ENCODE measurements at regions not wholly inside any gene's neighbourhood (a gene's known extent, or its start where the extent isn't known, plus 50 kb on each side); places are given as distances from the start of the nearest gene placed in this dataset.

- Histone ChIP-seq H3K9ac (ENCODE audit: low read length) (no peak overlapping the region), H3K27me3 (ENCODE audit: control insufficient read depth, insufficient read depth, low read length) (peaks cover 52% of the 10 kb centered on the region), H3K27ac (ENCODE audit: low read length) (no peak overlapping the region), H3K4me1 (ENCODE audit: control insufficient read depth, low read depth, low read length) (peaks cover 9% of the 10 kb centered on the region), H3K4me3 (ENCODE audit: low read length) (no peak overlapping the region), H3K9me3 (ENCODE audit: control insufficient read depth, low read depth, low read length) (no peaks in the 10 kb centered on the region), H3K36me3 (ENCODE audit: control insufficient read depth, low read depth, low read length) (no peaks in the 10 kb centered on the region)
Measured at GRCh38 chr18:5632041-5632440, 88.2 kb upstream of the EPB41L3 start.

GRCh38 chr18:5630900-5631413 lies 87.2 kb upstream of the EPB41L3 start:
- Histone ChIP-seq H3K36me3 (ENCODE audit: control insufficient read depth, low read depth, low read length) (no peaks in the 10 kb centered on the region), H3K4me1 (ENCODE audit: control insufficient read depth, low read depth, low read length) (peaks cover 10% of the 10 kb centered on the region), H3K27me3 (ENCODE audit: control insufficient read depth, insufficient read depth, low read length) (peaks cover 63% of the 10 kb centered on the region), H3K4me3 (ENCODE audit: low read length) (peak overlapping the region; percentile 31), H3K9ac (ENCODE audit: low read length) (no peak overlapping the region), H3K9me3 (ENCODE audit: control insufficient read depth, low read depth, low read length) (no peaks in the 10 kb centered on the region), H3K27ac (ENCODE audit: low read length) (no peak overlapping the region)

DNA sequence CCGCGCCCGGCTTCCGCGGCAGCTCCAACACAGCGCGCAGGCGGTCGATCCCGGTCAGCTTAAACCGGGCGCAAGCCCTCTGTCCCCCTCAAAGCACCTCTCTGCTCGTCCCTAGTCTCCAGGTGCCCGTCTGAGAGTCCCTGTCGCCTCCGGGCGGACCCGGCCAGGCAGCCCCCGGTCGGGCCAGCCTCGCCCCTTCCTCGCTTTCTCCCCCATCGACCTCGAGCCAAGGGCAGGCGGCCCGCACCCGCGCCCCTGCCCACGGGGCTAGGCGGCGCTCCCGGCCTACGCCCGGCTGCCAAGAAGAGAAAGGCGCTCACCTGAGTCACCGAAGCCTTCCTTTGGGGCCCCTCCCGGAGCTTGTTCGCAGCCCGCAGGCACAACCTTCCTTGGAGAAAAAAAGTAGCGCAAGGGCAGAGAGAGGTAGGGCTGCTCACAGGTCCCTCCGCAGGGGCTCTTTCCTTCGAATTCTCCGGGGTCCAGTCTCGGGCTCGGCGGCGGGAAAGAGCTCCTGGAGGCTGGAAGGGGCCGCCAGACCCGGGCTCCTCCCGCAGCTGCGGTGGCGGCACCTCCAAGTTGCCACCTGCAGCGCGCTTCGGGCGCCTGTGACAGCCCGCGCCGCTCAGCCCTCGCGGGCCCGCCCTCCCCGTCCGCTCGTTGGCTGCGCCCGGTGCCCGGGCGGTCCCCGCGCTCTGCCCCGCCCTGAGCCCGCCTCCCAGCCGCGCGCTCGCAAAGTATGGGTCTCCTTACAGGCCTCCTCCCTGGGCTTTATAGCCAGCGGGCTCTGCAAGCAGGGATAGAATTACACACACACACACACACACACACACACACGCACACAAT lies 86.5 kb upstream of the EPB41L3 start:
- Histone ChIP-seq H3K4me3 (ENCODE audit: low read length) (peak overlapping the region; percentile 60), H3K9me3 (ENCODE audit: control insufficient read depth, low read depth, low read length) (no peaks in the 10 kb centered on the region), H3K27ac (ENCODE audit: low read length) (no peak overlapping the region), H3K4me1 (ENCODE audit: control insufficient read depth, low read depth, low read length) (peaks cover 16% of the 10 kb centered on the region), H3K36me3 (ENCODE audit: control insufficient read depth, low read depth, low read length) (no peaks in the 10 kb centered on the region), H3K27me3 (ENCODE audit: control insufficient read depth, insufficient read depth, low read length) (peaks cover 69% of the 10 kb centered on the region), H3K9ac (ENCODE audit: low read length) (no peak overlapping the region)

DNA sequence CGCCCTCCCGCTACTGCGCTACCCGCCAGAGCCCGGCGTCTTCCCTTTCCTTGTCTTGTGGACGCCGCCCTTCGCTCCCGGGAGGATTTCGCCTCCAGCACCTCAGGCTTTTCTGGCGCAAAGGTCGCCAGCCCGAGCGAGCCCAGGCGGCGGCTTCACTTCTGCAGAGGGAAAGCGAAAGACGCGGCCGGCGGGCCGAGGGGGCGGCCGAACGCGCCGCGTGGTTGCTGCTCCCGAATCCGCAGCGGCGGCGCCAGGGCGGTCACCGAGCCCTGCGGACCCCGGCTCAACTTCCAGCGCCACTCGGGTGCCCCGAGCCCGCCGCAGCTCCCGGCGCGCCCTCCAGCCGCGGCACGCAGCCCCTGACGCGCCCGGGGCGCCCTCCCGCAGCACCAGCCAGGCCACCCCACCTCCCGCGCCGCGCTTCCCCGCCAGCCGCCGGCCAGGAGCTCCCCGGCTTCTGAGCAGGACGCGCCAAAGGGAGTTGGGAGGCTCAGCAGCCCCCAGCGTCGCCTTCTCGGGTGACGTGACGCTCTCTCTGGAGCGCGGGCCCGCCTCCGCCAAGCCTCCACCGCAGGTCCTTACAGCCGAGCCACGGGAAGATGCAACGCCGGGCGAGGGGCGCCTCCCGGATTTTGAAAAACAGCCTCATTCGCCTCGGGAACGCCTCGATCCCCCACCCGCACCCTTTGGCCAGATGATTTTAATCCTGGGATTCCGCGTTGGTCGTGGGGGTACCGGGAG lies 84.9 kb upstream of the EPB41L3 start:
- H3K4me3 ChIP-seq (ENCODE audit: low read length): peak overlapping the region; percentile 60
- no peak overlapping the region for H3K27ac ChIP-seq (ENCODE audit: low read length)
- H3K9me3 ChIP-seq (ENCODE audit: control insufficient read depth, low read depth, low read length): no peaks in the 10 kb centered on the region
- no peak overlapping the region for H3K9ac ChIP-seq (ENCODE audit: low read length)
- H3K36me3 ChIP-seq (ENCODE audit: control insufficient read depth, low read depth, low read length): no peaks in the 10 kb centered on the region
- H3K27me3 ChIP-seq (ENCODE audit: control insufficient read depth, insufficient read depth, low read length): peaks cover 70% of the 10 kb centered on the region
- peaks cover 28% of the 10 kb centered on the region for H3K4me1 ChIP-seq (ENCODE audit: control insufficient read depth, low read depth, low read length)

GRCh38 chr18:5627776-5628511 lies 84.1 kb upstream of the EPB41L3 start:
- Histone ChIP-seq H3K9me3 (ENCODE audit: control insufficient read depth, low read depth, low read length) (no peaks in the 10 kb centered on the region), H3K4me1 (ENCODE audit: control insufficient read depth, low read depth, low read length) (peaks cover 28% of the 10 kb centered on the region), H3K27me3 (ENCODE audit: control insufficient read depth, insufficient read depth, low read length) (peaks cover 70% of the 10 kb centered on the region), H3K27ac (ENCODE audit: low read length) (no peak overlapping the region), H3K9ac (ENCODE audit: low read length) (no peak overlapping the region), H3K4me3 (ENCODE audit: low read length) (peak overlapping the region; percentile 60), H3K36me3 (ENCODE audit: control insufficient read depth, low read depth, low read length) (no peaks in the 10 kb centered on the region)

DNA sequence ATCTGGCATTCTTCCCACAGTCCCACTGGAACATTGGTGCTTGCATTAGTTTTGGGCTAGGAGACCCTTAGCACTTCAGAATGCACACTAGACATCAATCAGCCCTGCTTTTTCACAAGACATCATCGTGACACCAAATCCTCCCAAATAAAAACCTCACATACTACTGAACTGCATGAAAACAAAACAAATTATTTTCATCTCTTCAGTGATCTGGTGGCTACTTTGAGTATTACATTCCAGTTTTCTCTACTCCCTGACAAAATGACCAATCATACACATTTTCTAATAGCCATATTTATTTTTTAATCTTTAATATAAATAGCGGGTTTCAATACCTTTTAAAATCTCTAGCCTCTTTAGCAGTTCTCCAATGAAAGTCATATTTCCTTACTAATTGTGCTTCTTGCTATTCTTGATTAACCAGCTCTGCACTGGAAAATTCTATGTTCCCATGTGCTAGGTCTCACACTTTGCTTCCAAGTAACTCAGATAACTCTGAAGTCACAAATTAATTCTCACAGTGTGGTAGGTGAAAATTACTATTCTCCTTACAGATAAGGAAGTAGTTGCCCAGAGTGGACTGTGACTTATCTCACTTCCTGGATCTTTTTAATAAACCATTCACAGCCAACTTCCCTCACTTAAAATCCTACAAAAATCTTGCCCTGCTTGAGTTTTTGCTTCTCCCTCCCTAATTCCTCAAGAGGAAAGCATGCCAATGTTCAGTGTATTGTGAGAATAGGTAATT lies 82.5 kb upstream of the EPB41L3 start:
- Histone ChIP-seq H3K9ac (ENCODE audit: low read length) (no peak overlapping the region), H3K4me3 (ENCODE audit: low read length) (no peak overlapping the region), H3K4me1 (ENCODE audit: control insufficient read depth, low read depth, low read length) (peaks cover 28% of the 10 kb centered on the region), H3K27ac (ENCODE audit: low read length) (no peak overlapping the region), H3K9me3 (ENCODE audit: control insufficient read depth, low read depth, low read length) (no peaks in the 10 kb centered on the region), H3K27me3 (ENCODE audit: control insufficient read depth, insufficient read depth, low read length) (peaks cover 57% of the 10 kb centered on the region), H3K36me3 (ENCODE audit: control insufficient read depth, low read depth, low read length) (no peaks in the 10 kb centered on the region)

GRCh38 chr18:5625076-5625475 lies 81.3 kb upstream of the EPB41L3 start:
- no peak overlapping the region for H3K27ac ChIP-seq (ENCODE audit: low read length)
- H3K27me3 ChIP-seq (ENCODE audit: control insufficient read depth, insufficient read depth, low read length): peaks cover 49% of the 10 kb centered on the region
- no peaks in the 10 kb centered on the region for H3K36me3 ChIP-seq (ENCODE audit: control insufficient read depth, low read depth, low read length)
- H3K4me1 ChIP-seq (ENCODE audit: control insufficient read depth, low read depth, low read length): peaks cover 24% of the 10 kb centered on the region
- H3K4me3 ChIP-seq (ENCODE audit: low read length): peak overlapping the region; percentile 22
- H3K9me3 ChIP-seq (ENCODE audit: control insufficient read depth, low read depth, low read length): no peaks in the 10 kb centered on the region
- H3K9ac ChIP-seq (ENCODE audit: low read length): no peak overlapping the region

GRCh38 chr18:5622905-5623304 lies 79.1 kb upstream of the EPB41L3 start:
- Histone ChIP-seq H3K9ac (ENCODE audit: low read length) (no peak overlapping the region), H3K4me1 (ENCODE audit: control insufficient read depth, low read depth, low read length) (peaks cover 24% of the 10 kb centered on the region), H3K27ac (ENCODE audit: low read length) (no peak overlapping the region), H3K27me3 (ENCODE audit: control insufficient read depth, insufficient read depth, low read length) (peaks cover 27% of the 10 kb centered on the region), H3K4me3 (ENCODE audit: low read length) (no peak overlapping the region), H3K36me3 (ENCODE audit: control insufficient read depth, low read depth, low read length) (no peaks in the 10 kb centered on the region), H3K9me3 (ENCODE audit: control insufficient read depth, low read depth, low read length) (no peaks in the 10 kb centered on the region)

DNA sequence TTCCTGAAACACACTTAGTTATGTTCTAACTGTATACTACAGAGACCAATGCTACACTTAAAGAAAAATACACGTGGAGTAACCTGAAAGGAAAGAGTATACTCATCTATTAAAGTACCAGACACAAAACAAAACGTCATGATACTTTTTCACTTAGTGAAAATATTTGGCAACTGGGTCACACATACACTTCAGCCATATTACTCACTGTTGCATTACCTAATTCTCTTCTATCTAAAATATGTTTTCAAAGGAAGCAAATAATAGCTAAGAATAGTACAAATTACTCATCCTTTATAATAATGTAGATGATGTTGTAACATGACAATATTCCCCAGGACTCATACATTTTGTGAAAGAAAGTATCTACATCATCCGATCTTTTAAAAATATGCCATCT lies 76.5 kb upstream of the EPB41L3 start:
- Histone ChIP-seq H3K27ac (ENCODE audit: low read length) (no peak overlapping the region), H3K4me3 (ENCODE audit: low read length) (no peak overlapping the region), H3K9me3 (ENCODE audit: control insufficient read depth, low read depth, low read length) (no peaks in the 10 kb centered on the region), H3K4me1 (ENCODE audit: control insufficient read depth, low read depth, low read length) (peaks cover 12% of the 10 kb centered on the region), H3K27me3 (ENCODE audit: control insufficient read depth, insufficient read depth, low read length) (peaks cover 1% of the 10 kb centered on the region), H3K36me3 (ENCODE audit: control insufficient read depth, low read depth, low read length) (no peaks in the 10 kb centered on the region), H3K9ac (ENCODE audit: low read length) (no peak overlapping the region)

- Histone ChIP-seq H3K27ac (ENCODE audit: low read length) (no peak overlapping the region), H3K4me3 (ENCODE audit: low read length) (no peak overlapping the region), H3K9me3 (ENCODE audit: control insufficient read depth, low read depth, low read length) (no peaks in the 10 kb centered on the region), H3K9ac (ENCODE audit: low read length) (no peak overlapping the region), H3K4me1 (ENCODE audit: control insufficient read depth, low read depth, low read length) (peaks cover 3% of the 10 kb centered on the region), H3K27me3 (ENCODE audit: control insufficient read depth, insufficient read depth, low read length) (no peaks in the 10 kb centered on the region), H3K36me3 (ENCODE audit: control insufficient read depth, low read depth, low read length) (no peaks in the 10 kb centered on the region)
Measured at GRCh38 chr18:5619376-5619775, 75.6 kb upstream of the EPB41L3 start.
